ENCODE measurements at regions not wholly inside any gene's neighbourhood (a gene's known extent, or its start where the extent isn't known, plus 50 kb on each side); places are given as distances from the start of the nearest gene placed in this dataset.

GRCh38 chr6:81295310-81295709 is 457.2 kb downstream of the TENT5A start:
- no peak for TF ChIP-seq CTCF (IDR thresholded peaks at IDR 0.05; ENCODE audit: low read depth, low read length, missing input control)
- TF ChIP-seq FOXA2 (IDR thresholded peaks at IDR 0.05): no peak
- no peak for TF ChIP-seq JUND (IDR thresholded peaks at IDR 0.05)
- no peak for TF ChIP-seq RAD21 (IDR thresholded peaks at IDR 0.05)
- no peak for TF ChIP-seq EGR1 (IDR thresholded peaks at IDR 0.05; ENCODE audit: low read depth in 2 of 2)
- TF ChIP-seq YY1 (IDR thresholded peaks at IDR 0.05): no peak
- TF ChIP-seq GABPA (IDR thresholded peaks at IDR 0.05 in 1 of 2, conservative IDR thresholded peaks at IDR 0.05 in 1 of 2): no peak
- no peak for TF ChIP-seq SP1 (IDR thresholded peaks at IDR 0.05)
- TF ChIP-seq HNF4A (conservative IDR thresholded peaks at IDR 0.05): no peak
- no peak for TF ChIP-seq MAX (IDR thresholded peaks at IDR 0.05)
